OCI-LY7 (cell line): ENCODE measurements at regions not wholly inside any gene's neighbourhood (a gene's known extent, or its start where the extent isn't known, plus 50 kb on each side); places are given as distances from the start of the nearest gene placed in this dataset.

ENCODE experiments used
- BruUV-seq: library from RNA; stranded (reverse); fragments of 400-500 nt; replicated peaks from 2 replicates; lab custom pipeline; 2021; lab: Mats Ljungman, UMichigan
- CTCF ChIA-PET: fragments of 300-600 bp; sonication (Branson Sonifier 250); formaldehyde crosslinking; loops from one replicate; lab custom pipeline; 2022; ENCODE audit warnings: antibody characterized with exemption; ENCODE audit not compliant: unreplicated experiment; lab: Charles Lee
- POLR2A ChIA-PET: fragments of 300-600 bp; sonication (Branson Sonifier 250); formaldehyde crosslinking; loops from one replicate; lab custom pipeline; 2022; ENCODE audit warnings: antibody characterized with exemption; lab: Charles Lee
- DNase-seq: peaks from one replicate; pipeline ENCODE4 v3.0.0-alpha.2; 2015; ENCODE audit warnings: low spot score
- H2AFZ ChIP-seq: fragments of 200-600 bp; sonication (generic), shearing (Covaris generic); 2 replicates; pipeline ENCODE4 v1.6.1; 2014; ENCODE audit warnings: mild to moderate bottlenecking, antibody characterized with exemption, low read length, moderate library complexity
- H3K27ac ChIP-seq: fragments of 200-600 bp; sonication (generic); 2 replicates; pipeline ENCODE4 v1.5.1; 2014; ENCODE audit warnings: mixed run types, low read depth, mild to moderate bottlenecking, moderate library complexity, low read length, inconsistent platforms; ENCODE audit not compliant: poor library complexity, severe bottlenecking
- H3K36me3 ChIP-seq: fragments of 200-600 bp; sonication (generic); 2 replicates; pipeline ENCODE4 v1.6.1; 2014; ENCODE audit warnings: mild to moderate bottlenecking, antibody characterized with exemption, low read length, moderate library complexity, mixed read lengths; ENCODE audit not compliant: insufficient read depth
- H3K4me1 ChIP-seq: fragments of 200-600 bp; sonication (generic); 2 replicates; pipeline ENCODE4 v1.5.1; 2014; ENCODE audit warnings: mild to moderate bottlenecking, low read length; ENCODE audit not compliant: insufficient read depth, poor library complexity, severe bottlenecking
- H3K4me2 ChIP-seq: fragments of 200-600 bp; sonication (generic); 2 replicates; pipeline ENCODE4 v1.6.1; 2014; ENCODE audit warnings: mild to moderate bottlenecking, low read length
- H3K4me3 ChIP-seq: fragments of 200-600 bp; sonication (generic); 2 replicates; pipeline ENCODE4 v1.5.1; 2014; ENCODE audit warnings: mild to moderate bottlenecking, low read depth, low read length; ENCODE audit not compliant: poor library complexity, severe bottlenecking
- H3K79me2 ChIP-seq: fragments of 200-600 bp; sonication (generic); 2 replicates; pipeline ENCODE4 v1.6.1; 2016; ENCODE audit warnings: low read depth, mild to moderate bottlenecking, low read length, moderate library complexity, mixed read lengths; ENCODE audit not compliant: insufficient read depth
- H3K9me2 ChIP-seq: fragments of 200-600 bp; sonication (generic); 2 replicates; pipeline ENCODE4 v1.6.1; 2016; ENCODE audit warnings: mild to moderate bottlenecking, low read length, mixed read lengths; ENCODE audit not compliant: insufficient read depth
- H3K9me3 ChIP-seq: fragments of 200-600 bp; sonication (generic); 2 replicates; pipeline ENCODE4 v1.6.1; 2014; ENCODE audit warnings: mild to moderate bottlenecking, mixed run types, low read length, mixed read lengths
- H4K20me1 ChIP-seq: fragments of 200-600 bp; sonication (generic); 2 replicates; pipeline ENCODE4 v1.6.1; 2014; ENCODE audit warnings: mild to moderate bottlenecking, antibody characterized with exemption, low read length, moderate library complexity, mixed read lengths; ENCODE audit not compliant: insufficient read depth
- EZH2phosphoT487 ChIP-seq: fragments of 200-600 bp; sonication (generic); IDR thresholded peaks from 2 replicates; pipeline ENCODE4 v1.6.1; 2018; ENCODE audit warnings: low read depth, borderline replicate concordance, mild to moderate bottlenecking, mixed run types, antibody characterized with exemption, low read length, moderate library complexity, mixed read lengths
- intact Hi-C: fragments of 100-400 bp; cut with micrococcal nuclease; formaldehyde crosslinking; loops from one replicate; pipeline ENCODE4 v1.10.0; 2022; ENCODE audit not compliant: unreplicated experiment
- TF ChIP-seq, protein P1 (sequence below): fragments of 200-600 bp; sonication (generic); conservative IDR thresholded peaks from 2 replicates; pipeline ENCODE4 v1.5.1; 2014; ENCODE audit warnings: mild to moderate bottlenecking, antibody characterized with exemption, low read length, moderate library complexity, mixed read lengths

DNA sequence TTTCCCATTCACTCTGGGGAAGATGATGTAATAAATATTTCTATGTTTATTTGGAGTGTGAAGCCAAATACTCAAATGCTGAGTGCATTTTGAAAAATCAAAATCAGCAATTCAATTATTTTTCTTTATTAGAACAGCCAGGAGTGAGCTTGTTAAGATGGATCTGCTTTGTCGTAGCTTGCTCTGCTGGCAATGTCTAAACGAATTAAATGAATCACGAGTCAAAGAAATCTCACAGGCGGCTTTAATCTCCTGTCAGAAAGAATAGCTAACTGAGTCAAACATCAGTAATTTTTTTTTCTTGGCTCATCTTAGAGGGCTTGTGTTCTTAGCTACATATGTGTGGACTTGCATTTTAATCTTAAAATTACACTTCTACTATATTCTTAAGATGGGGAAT, 100.2 kb upstream of the HMGN3 start:
- BruUV-seq, result no TSS peak
- Histone ChIP-seq H3K36me3 (no peaks in the 10 kb centered on the region), H4K20me1 (no peaks in the 10 kb centered on the region), H3K4me3 (no peak overlapping the region), H3K27ac (no peak overlapping the region), H3K9me3 (no peaks in the 10 kb centered on the region), H3K9me2 (no peaks in the 10 kb centered on the region), H2AFZ (no peak overlapping the region), H3K79me2 (no peaks in the 10 kb centered on the region), H3K4me2 (no peak overlapping the region), H3K4me1 (no peaks in the 10 kb centered on the region)
- CTCF ChIA-PET, result no interaction called here
- no peak for TF ChIP-seq EZH2phosphoT487
- TF ChIP-seq, protein P1, sequence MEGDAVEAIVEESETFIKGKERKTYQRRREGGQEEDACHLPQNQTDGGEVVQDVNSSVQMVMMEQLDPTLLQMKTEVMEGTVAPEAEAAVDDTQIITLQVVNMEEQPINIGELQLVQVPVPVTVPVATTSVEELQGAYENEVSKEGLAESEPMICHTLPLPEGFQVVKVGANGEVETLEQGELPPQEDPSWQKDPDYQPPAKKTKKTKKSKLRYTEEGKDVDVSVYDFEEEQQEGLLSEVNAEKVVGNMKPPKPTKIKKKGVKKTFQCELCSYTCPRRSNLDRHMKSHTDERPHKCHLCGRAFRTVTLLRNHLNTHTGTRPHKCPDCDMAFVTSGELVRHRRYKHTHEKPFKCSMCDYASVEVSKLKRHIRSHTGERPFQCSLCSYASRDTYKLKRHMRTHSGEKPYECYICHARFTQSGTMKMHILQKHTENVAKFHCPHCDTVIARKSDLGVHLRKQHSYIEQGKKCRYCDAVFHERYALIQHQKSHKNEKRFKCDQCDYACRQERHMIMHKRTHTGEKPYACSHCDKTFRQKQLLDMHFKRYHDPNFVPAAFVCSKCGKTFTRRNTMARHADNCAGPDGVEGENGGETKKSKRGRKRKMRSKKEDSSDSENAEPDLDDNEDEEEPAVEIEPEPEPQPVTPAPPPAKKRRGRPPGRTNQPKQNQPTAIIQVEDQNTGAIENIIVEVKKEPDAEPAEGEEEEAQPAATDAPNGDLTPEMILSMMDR, result no peak
- DNase-seq, result no peak
- intact Hi-C loops, result no loop called here
- POLR2A ChIA-PET, result interaction anchor here (0.6 kb wide), 1 partner anchor 766 kb away, joined by 3 read pairs; no protein-coding TSS in a partner anchor

DNA sequence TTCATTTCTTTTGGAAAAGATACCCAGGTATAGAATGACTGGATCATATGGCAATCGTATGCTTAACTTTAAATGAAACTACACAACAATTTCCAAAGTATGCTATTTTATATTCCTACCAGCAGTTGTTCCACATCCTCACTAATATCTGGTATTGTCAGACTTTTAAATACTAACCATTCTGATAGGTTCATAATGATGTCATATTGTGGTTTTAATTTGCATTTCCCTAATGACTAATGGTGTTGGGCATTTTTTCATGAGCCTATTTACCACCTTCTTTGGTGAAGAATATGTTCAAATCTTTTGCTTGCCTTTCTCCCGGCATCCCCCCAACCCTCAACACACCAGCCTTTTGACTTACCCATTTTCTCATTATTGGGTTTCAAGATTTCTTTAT, 96.2 kb upstream of the HMGN3 start:
- Histone ChIP-seq H3K9me2 (no peaks in the 10 kb centered on the region), H3K36me3 (no peaks in the 10 kb centered on the region), H3K27ac (no peak overlapping the region), H3K79me2 (no peaks in the 10 kb centered on the region), H3K9me3 (no peaks in the 10 kb centered on the region), H2AFZ (no peak overlapping the region), H3K4me3 (no peak overlapping the region), H3K4me1 (no peaks in the 10 kb centered on the region), H4K20me1 (no peaks in the 10 kb centered on the region), H3K4me2 (no peak overlapping the region)
- intact Hi-C loops, result no loop called here
- ChIA-PET CTCF (no interaction called here), POLR2A (no interaction called here)
- BruUV-seq, result no TSS peak
- no peak for DNase-seq
- no peak for TF ChIP-seq EZH2phosphoT487
- TF ChIP-seq, protein P1, result no peak

DNA sequence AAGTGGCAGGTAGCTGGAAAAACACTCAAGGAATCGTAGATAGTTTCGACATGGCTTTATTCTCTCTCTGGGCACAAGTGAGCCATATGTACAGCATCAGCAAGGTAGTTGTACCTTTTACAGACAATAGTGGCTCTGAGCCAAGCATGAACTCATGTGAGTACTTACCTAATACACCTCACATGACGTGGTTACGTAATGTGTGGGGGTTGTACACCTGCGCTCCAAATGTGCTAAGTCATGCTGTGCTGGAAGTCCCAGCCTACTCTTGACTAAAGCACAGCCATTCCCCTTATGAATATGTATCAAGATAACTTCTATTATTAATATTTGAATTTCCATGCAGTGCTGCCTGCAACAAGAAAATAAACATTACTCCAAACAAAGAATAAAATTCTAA, 78.8 kb upstream of the HMGN3 start:
- BruUV-seq, result no TSS peak
- Histone ChIP-seq H3K79me2 (no peaks in the 10 kb centered on the region), H3K4me1 (no peaks in the 10 kb centered on the region), H3K36me3 (no peaks in the 10 kb centered on the region), H3K4me3 (no peak overlapping the region), H2AFZ (no peak overlapping the region), H3K9me2 (no peaks in the 10 kb centered on the region), H3K9me3 (no peaks in the 10 kb centered on the region), H4K20me1 (no peaks in the 10 kb centered on the region), H3K4me2 (no peak overlapping the region), H3K27ac (no peak overlapping the region)
- intact Hi-C loops, result no loop called here
- ChIA-PET CTCF (no interaction called here), POLR2A (no interaction called here)
- TF ChIP-seq EZH2phosphoT487, result no peak
- TF ChIP-seq, protein P1, result no peak
- peak; percentile 2 for DNase-seq
